Caco-2 (cell line): ENCODE measurements at regions not wholly inside any gene's neighbourhood (a gene's known extent, or its start where the extent isn't known, plus 50 kb on each side); places are given as distances from the start of the nearest gene placed in this dataset.

Source experiments
- BruUV-seq: library from RNA; stranded (reverse); fragments of 400-500 nt; replicated peaks from 2 replicates; lab custom pipeline; 2021; lab: Mats Ljungman, UMichigan
- CTCF ChIA-PET: fragments of 300-600 bp; sonication (Branson Sonifier 250); formaldehyde crosslinking; loops from one replicate; lab custom pipeline; 2022; ENCODE audit warnings: antibody characterized with exemption; lab: Charles Lee
- POLR2A ChIA-PET: fragments of 300-600 bp; sonication (Branson Sonifier 250); formaldehyde crosslinking; loops from one replicate; lab custom pipeline; 2022; ENCODE audit warnings: antibody characterized with exemption; lab: Charles Lee
- DNase-seq, 2 experiments: peaks; one replicate each; pipeline versions ENCODE4 v3.0.0 to v3.0.0-alpha.2; 2020 to 2022
- H3K27me3 ChIP-seq: replicated peaks from 2 replicates; pipeline ENCODE4 v1.6.0; 2011; ENCODE audit warnings: low read length; ENCODE audit not compliant: control insufficient read depth, insufficient read depth
- H3K36me3 ChIP-seq: 2 replicates; pipeline ENCODE4 v1.5.1; 2011; ENCODE audit warnings: low read length; ENCODE audit not compliant: control insufficient read depth, insufficient read depth
- H3K4me1 ChIP-seq: fragments of 250-450 bp; sonication (Bioruptor Pico); 2 replicates; pipeline ENCODE4 v1.5.1; 2020; ENCODE audit warnings: mild to moderate bottlenecking
- H3K4me3 ChIP-seq: 2 replicates; pipeline ENCODE4 v1.5.1; 2011; ENCODE audit warnings: low read depth, mild to moderate bottlenecking, control low read depth, low read length
- H3K9me3 ChIP-seq: fragments of 250-450 bp; sonication (Bioruptor Pico); 2 replicates; pipeline ENCODE4 v1.5.1; 2020; ENCODE audit warnings: mild to moderate bottlenecking, moderate library complexity
- H3K27ac Mint-ChIP-seq: one replicate; pipeline ENCODE4 v1.8.0; 2022; ENCODE audit warnings: mixed read lengths; ENCODE audit not compliant: unreplicated experiment
- H3K27me3 Mint-ChIP-seq: one replicate; pipeline ENCODE4 v1.8.0; 2022; ENCODE audit warnings: mixed read lengths; ENCODE audit not compliant: insufficient read depth, unreplicated experiment
- H3K36me3 Mint-ChIP-seq: one replicate; pipeline ENCODE4 v1.8.0; 2022; ENCODE audit warnings: mild to moderate bottlenecking, mixed read lengths; ENCODE audit not compliant: insufficient read depth, unreplicated experiment
- H3K4me1 Mint-ChIP-seq: one replicate; pipeline ENCODE4 v1.8.0; 2022; ENCODE audit warnings: low read depth, mixed read lengths; ENCODE audit not compliant: unreplicated experiment
- H3K4me3 Mint-ChIP-seq: one replicate; pipeline ENCODE4 v1.8.0; 2022; ENCODE audit warnings: mild to moderate bottlenecking, moderate library complexity, mixed read lengths; ENCODE audit not compliant: unreplicated experiment
- H3K9me3 Mint-ChIP-seq: one replicate; pipeline ENCODE4 v1.8.0; 2022; ENCODE audit warnings: mixed read lengths; ENCODE audit not compliant: unreplicated experiment
- intact Hi-C: fragments of 100-400 bp; cut with micrococcal nuclease; formaldehyde crosslinking; loops from one replicate; pipeline ENCODE4 v1.10.0; 2022; ENCODE audit not compliant: unreplicated experiment
- TF ChIP-seq, protein P1 (sequence below), 2 experiments: fragments of 200-600 bp in 1 of 2; IDR thresholded peaks; 1 replicate in 1 of 2; 2 replicates in 1 of 2; pipeline versions ENCODE4 v1.5.1 to v1.8.0; 2011 to 2022; ENCODE audit warnings: antibody characterized with exemption in 1 of 2, control low read depth in 1 of 2, inconsistent platforms in 1 of 2, low read depth in 1 of 2, low read length in 1 of 2, mild to moderate bottlenecking in 1 of 2, moderate library complexity in 1 of 2; ENCODE audit not compliant: insufficient read depth in 1 of 2, severe bottlenecking in 1 of 2, unreplicated experiment in 1 of 2

DNA sequence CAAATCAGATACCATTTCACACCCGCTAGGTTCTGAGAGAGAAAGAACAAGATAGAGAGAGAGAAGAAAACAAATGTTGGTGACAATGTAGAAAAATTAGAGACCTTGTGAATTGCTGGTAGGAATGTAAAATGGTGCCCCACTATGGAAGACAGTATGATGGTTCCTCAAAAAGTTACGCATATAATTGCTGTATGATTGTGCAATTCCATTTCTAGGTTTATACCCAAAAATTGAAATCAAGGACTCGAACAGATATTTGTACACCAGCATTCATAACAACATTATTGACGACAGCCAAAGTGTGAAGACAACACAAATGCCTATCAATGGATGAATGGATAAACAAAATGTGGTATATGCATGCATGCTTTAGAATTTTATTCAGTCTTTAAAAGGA lies 74.5 kb upstream of the MAP3K1 start:
- no peaks in the 10 kb centered on the region for H3K27me3 ChIP-seq
- CTCF ChIA-PET, result no interaction called here
- Mint-ChIP-seq H3K27me3 (no peaks in the 10 kb centered on the region), H3K4me1 (no peaks in the 10 kb centered on the region), H3K4me3 (no peak overlapping the region), H3K27ac (no peak overlapping the region), H3K9me3 (no peaks in the 10 kb centered on the region), H3K36me3 (no peaks in the 10 kb centered on the region)
- intact Hi-C loops, result no loop called here
- no peaks in the 10 kb centered on the region for H3K36me3 ChIP-seq
- no peaks in the 10 kb centered on the region for H3K4me1 ChIP-seq
- no TSS peak for BruUV-seq
- POLR2A ChIA-PET, result no interaction called here
- no peak for DNase-seq
- TF ChIP-seq, protein P1, sequence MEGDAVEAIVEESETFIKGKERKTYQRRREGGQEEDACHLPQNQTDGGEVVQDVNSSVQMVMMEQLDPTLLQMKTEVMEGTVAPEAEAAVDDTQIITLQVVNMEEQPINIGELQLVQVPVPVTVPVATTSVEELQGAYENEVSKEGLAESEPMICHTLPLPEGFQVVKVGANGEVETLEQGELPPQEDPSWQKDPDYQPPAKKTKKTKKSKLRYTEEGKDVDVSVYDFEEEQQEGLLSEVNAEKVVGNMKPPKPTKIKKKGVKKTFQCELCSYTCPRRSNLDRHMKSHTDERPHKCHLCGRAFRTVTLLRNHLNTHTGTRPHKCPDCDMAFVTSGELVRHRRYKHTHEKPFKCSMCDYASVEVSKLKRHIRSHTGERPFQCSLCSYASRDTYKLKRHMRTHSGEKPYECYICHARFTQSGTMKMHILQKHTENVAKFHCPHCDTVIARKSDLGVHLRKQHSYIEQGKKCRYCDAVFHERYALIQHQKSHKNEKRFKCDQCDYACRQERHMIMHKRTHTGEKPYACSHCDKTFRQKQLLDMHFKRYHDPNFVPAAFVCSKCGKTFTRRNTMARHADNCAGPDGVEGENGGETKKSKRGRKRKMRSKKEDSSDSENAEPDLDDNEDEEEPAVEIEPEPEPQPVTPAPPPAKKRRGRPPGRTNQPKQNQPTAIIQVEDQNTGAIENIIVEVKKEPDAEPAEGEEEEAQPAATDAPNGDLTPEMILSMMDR (IDR thresholded peaks at IDR 0.05; ENCODE audit: insufficient read depth in 1 of 2, low read depth in 1 of 2, low read length in 1 of 2, severe bottlenecking in 1 of 2, unreplicated experiment in 1 of 2), result no peak
- no peaks in the 10 kb centered on the region for H3K9me3 ChIP-seq
- H3K4me3 ChIP-seq, result no peak overlapping the region

DNA sequence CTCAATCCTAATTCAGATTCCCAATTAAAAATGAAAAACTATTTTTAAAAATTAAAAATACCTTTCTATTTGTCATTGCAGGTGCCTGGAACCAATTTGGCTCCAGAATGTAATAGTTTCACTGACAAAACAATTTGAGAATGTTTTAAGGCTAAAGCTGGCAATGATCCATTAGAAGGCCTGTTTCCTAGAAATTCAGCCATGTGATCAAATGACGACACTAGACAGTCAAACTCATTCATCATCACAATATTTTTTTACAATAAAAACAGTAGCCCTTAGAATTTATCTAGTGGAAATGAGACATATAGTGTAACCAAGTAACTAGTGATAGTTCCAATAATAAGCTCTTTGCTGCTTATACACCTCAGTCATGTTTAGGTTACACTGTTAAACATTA lies 75.4 kb upstream of the MAP3K1 start:
- no peaks in the 10 kb centered on the region for H3K36me3 ChIP-seq
- intact Hi-C loops, result no loop called here
- H3K27me3 Mint-ChIP-seq, result no peaks in the 10 kb centered on the region
- H3K9me3 Mint-ChIP-seq, result no peaks in the 10 kb centered on the region
- no peak overlapping the region for H3K4me3 ChIP-seq
- ChIA-PET POLR2A (interaction anchor here (0.6 kb wide), 1 partner anchor 127 kb away, joined by 3 read pairs; no protein-coding TSS in a partner anchor), CTCF (no interaction called here)
- TF ChIP-seq, protein P1 (IDR thresholded peaks at IDR 0.05; ENCODE audit: insufficient read depth in 1 of 2, low read depth in 1 of 2, low read length in 1 of 2, severe bottlenecking in 1 of 2, unreplicated experiment in 1 of 2), result no peak
- H3K9me3 ChIP-seq, result no peaks in the 10 kb centered on the region
- no peaks in the 10 kb centered on the region for H3K4me1 Mint-ChIP-seq
- no peaks in the 10 kb centered on the region for H3K27me3 ChIP-seq
- DNase-seq, result no peak
- no peak overlapping the region for H3K27ac Mint-ChIP-seq
- H3K4me1 ChIP-seq, result no peaks in the 10 kb centered on the region
- H3K4me3 Mint-ChIP-seq, result no peak overlapping the region
- BruUV-seq, result no TSS peak
- H3K36me3 Mint-ChIP-seq, result no peaks in the 10 kb centered on the region

DNA sequence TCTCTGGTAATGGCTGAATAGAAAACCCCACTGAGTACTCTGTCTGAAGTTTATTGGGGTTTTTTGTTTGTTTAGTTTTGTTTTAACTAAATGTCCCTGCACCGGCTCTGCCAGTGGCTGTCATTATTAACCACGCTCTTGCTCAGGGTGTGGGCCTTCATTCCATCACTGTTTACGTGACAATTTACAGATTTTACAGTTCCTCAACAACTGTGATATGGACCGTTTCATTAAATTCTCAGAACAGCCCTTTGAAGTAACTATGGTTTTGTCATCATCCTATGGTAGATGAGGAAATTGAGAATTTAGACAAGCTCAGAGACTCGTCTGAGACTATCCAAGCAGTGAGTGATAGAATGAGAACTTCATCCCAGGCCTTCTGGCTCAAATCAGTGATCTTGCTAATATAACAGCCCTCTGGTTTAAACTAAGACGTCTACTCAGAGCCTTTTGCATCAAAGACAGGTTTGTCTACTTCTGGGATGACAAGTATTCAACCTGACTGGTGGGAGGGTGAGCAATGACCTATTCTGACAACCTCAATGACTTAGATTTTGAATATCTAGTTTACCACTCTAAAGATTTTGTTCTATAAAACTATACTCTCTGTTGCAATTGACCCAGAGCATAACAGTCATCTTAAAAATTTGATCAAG lies 77.3 kb upstream of the MAP3K1 start:
- Histone ChIP-seq H3K4me1 (no peaks in the 10 kb centered on the region), H3K9me3 (no peaks in the 10 kb centered on the region), H3K4me3 (no peak overlapping the region), H3K27me3 (no peaks in the 10 kb centered on the region), H3K36me3 (no peaks in the 10 kb centered on the region)
- H3K27me3 Mint-ChIP-seq, result no peaks in the 10 kb centered on the region
- no peak for DNase-seq
- TF ChIP-seq, protein P1 (IDR thresholded peaks at IDR 0.05; ENCODE audit: insufficient read depth in 1 of 2, low read depth in 1 of 2, low read length in 1 of 2, severe bottlenecking in 1 of 2, unreplicated experiment in 1 of 2), result no peak
- no peaks in the 10 kb centered on the region for H3K36me3 Mint-ChIP-seq
- no peaks in the 10 kb centered on the region for H3K9me3 Mint-ChIP-seq
- no TSS peak for BruUV-seq
- H3K27ac Mint-ChIP-seq, result no peak overlapping the region
- H3K4me3 Mint-ChIP-seq, result no peak overlapping the region
- H3K4me1 Mint-ChIP-seq, result peaks cover 6% of the 10 kb centered on the region
- intact Hi-C loops, result no loop called here
- ChIA-PET CTCF (no interaction called here), POLR2A (no interaction called here)
